GM19351 (cell line): ENCODE measurements at regions not wholly inside any gene's neighbourhood (a gene's known extent, or its start where the extent isn't known, plus 50 kb on each side); places are given as distances from the start of the nearest gene placed in this dataset.
A peak's percentile ranks its signal among the peaks of the same experiment; 100 is the strongest.
"Not testable (repeated sequence)": the region's sequence is repeated elsewhere in the genome, so short reads cannot be mapped to it uniquely, and the experiment has no call there.

Experiments
- ATAC-seq: cut with Tn5 transposase; IDR thresholded peaks from one replicate; pipeline ENCODE4 v1.9.1; 2021; ENCODE audit warnings: mild to moderate bottlenecking, moderate library complexity; ENCODE audit not compliant: unreplicated experiment

DNA sequence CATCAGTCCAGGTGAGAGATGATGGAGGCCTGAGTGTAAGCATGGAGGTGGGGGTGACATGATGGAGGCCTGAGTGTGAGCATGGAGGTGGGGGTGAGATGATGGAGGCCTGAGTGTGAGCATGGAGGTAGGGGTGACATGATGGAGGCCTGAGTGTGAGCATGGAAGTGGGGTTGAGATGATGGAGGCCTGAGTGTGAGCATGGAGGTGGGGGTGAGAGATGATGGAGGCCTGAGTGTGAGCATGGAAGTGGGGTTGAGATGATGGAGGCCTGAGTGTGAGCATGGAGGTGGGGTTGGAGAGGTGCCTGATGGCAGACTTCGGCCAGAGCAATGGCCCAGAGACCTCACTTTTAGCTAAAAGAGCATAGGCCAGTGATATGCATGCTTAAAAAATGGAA lies 269.9 kb upstream of the PLPP4 start:
- not testable (repeated sequence) for ATAC-seq

DNA sequence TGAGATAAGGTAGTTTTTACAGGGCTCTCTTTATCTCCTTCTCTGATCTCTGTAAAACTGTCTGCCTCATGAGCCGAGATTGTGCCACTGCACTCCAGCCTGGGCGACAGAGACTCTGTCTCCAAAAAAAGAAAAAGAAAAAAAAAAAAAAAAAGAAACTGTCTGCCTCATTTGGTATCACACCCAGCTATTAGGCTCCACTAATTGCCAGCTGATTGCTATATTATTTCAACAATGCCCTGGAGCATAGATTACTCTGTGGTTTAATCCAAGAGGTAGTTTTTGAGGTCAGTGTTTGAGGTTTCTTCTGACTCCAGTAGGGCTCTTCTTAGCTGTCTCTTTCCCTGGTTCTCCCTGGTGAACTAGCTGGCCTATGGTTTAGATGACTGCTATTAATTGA lies 268.1 kb upstream of the PLPP4 start:
- ATAC-seq = no peak

DNA sequence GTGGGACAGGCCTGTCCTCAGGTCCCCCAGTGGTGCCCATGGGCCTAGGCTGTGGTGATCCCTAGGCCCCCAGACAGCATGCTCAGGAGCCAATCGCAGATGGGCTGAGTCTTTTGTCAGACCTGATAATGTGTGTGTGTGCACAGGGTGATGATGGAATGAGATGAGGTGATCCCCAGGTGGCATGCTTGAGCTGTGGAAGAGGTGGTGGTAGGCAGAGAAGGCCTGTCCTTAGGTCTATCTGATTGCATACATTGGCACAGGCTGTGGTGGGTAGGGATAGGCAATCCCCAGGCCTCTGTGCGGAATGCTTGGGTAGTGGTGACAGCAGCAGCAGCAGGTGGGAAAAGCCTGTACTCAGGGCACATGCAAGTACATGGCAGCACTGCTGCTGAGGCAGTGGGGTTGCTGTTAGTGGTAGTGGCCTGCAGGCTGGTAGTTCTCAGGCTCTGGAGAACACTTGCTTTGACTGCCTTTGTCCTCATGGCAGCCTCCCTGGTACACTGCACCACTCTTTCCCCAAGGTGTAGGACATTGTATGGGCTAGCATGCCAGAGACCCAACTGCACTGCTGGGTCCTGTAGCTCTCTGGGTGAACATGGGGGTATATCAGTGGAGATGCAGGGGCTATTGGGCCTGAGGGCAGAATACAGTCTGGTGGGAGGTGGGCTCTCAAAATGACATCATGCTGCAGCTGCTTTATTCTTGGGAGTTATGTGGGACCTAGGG lies 260.9 kb upstream of the PLPP4 start:
- ATAC-seq = no peak

DNA sequence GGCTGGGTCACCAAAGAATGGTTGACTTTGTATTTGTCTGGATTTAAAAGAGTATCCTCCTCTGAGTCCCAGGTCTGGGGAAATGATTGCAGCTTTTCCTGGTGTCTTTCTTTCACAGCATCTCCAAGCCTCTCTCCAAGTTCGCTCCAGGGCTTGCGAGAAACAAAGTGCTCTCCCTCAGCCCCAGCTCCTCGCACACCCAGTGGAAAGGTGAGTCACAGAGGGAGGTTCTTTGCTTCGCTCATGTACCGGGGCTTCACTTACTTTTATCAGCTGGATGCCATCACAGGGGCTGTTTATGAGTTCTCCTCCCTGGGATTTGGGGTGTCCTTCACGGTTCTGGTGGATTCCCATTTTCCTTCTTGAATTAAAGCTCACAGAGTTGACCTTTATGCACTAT lies 252.2 kb upstream of the PLPP4 start:
- no peak for ATAC-seq

DNA sequence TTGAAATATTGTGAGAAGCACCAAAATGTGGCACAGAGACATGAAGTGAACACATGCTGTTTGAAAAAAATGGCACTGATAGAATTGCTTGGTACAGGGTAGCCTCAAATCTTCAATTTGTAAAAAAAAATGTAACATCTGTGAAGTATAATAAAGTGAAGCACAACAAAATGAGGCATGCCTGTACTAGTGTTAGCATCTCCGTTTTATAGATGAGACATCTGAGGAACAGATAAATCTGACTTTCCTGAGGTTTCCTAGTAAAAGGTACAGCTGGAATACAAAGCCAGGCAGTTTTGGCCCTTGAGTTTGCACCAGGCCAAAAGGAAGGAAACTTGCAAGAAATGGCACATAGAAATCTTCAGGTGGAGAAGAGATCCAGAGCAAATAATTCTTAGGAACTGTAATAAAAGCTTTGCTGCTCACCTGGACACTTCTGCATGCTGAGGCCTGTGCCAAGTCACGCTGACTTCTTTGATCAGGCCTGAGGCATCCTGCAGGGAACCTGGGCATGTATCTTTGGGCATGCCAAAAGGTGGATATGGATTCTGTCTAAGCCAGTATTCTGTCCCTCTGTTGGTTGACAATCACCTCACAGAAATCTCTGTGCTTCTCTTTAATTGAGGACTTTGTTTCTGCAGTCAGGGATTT lies 251.5 kb upstream of the PLPP4 start:
- ATAC-seq = no peak

DNA sequence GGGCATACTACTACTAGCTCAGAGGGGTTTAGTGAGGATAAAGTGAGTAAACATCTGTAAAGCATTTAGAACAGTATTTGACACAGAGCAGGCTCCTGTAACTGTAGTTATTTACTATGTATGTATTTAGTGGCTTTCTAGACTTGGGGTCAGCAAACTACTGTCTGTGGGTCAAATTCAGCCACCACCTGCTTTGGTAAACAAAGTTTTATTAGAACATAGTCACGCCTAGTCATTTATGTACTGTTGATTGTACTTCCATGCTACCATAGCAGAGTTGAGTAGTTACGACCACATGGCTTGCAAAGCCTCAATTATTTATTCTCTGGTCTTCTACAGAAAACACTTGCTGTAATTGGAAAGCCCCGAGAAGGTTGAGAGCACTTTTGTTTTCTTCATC lies 248.5 kb upstream of the PLPP4 start:
- ATAC-seq = no peak

DNA sequence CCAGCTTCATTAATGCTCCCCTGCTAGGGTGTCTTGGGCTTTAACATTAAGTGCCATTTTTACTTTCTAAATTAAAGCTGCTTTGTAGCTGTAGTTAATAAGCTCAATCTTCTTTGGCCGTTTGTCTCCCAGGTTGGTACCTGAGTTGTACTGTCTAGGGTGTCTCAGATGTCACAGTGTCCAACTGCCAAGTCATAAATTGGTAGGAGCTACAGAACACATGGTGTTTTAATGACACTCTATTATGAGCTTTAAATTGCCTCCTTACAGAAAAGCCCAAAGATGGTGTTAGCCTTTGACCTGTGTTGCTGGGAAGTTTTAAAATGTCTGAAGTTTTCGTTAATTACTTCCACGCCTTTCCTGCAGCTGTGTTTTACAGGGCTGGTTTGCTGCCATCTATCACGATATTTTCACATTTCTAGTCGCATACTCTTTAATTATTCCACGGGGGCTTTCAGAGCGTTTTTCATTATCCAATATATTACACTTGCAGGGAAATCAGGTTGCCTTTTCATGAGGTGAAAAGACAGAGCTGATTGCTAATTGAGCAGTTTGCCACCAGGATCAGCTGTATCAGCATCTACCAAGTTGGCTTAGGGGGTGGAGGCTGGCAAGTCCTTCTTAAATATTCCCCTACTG lies 247.8 kb upstream of the PLPP4 start:
- no peak for ATAC-seq

DNA sequence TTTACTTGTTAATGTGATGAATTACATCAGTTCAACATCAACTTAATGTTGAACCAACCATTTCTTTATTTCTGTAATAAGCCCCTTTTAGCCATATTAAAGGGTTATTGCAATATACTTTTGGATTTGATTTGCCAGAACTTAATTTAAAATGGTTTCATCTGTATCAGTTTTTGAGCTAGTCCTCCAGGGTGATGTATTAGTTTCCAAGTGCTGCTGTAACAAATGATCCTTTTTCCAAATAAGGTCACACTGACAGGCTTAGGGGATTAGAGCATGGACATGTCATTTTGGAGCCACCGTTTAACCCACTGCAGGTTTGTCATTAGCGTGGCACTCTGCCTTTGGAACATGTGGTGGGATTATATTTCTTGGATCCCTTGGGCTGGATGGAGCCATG lies 244.8 kb upstream of the PLPP4 start:
- no peak for ATAC-seq

DNA sequence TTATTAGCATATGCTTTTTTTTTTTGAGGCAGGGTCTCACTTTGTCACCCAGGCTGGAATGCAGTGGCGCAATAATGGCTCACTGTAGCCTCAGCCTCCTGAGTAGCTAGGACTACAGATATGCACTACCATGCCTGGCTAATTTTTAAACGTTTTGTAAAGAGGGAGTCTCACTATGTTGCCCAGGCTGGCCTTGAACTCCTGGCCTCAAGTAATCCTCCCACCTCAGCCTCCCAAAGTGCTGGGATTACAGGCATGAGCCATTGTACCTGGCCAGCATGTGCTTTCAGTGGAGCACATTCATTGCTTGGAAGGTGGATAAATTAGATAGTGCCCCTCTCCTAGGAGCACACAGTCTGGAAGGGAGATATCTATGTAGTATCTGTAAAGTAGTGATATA lies 243.7 kb upstream of the PLPP4 start:
- not testable (repeated sequence) for ATAC-seq

DNA sequence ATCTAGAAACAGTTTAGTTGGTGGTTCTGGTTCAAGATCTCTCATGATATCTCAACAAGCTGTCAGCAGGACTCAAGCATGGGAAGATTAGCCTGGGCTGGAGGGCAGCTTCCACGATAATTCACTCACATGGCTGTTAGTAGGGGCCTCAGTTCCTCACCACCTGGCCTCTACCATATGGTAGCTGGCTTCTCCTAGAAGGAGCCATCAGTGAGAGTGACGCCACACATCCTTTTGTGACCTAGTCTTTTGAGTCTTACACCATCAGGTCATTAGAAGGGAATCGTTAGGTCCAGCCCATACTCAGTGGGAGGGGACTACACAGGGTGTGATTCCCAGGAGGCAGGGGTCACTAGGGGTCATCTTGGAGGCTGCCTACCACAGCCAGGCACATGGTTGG lies 239.3 kb upstream of the PLPP4 start:
- ATAC-seq = no peak

DNA sequence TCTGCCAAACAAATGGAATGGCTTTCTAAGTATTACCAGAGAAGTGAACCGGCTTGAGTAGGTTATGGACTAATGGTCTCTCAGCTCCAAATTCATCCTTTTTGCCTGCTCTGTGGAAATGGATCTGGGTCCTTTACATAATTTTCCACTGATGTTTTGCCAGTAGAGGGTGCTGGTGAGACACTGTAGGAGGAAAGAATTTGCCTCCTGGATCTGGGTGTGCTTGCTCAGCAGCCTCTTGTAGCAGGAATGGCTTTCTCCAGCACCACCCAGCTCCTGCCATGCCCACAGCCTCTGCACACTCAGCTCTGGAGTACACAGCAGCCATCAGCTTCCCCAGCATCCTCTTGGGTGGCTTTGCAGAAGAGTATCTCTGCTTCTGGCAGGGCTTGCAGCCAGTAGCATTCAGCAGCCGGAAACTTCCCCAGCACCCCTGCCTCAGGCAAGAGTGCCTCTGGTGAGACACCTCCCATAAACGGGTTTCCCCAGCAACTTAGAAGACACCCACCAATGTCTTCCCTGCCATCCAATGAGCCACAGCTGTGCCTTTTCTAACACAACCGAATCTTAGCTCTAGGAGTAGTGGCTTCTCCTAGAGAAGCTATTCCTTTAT lies 235.0 kb upstream of the PLPP4 start:
- ATAC-seq = peak; percentile 83

DNA sequence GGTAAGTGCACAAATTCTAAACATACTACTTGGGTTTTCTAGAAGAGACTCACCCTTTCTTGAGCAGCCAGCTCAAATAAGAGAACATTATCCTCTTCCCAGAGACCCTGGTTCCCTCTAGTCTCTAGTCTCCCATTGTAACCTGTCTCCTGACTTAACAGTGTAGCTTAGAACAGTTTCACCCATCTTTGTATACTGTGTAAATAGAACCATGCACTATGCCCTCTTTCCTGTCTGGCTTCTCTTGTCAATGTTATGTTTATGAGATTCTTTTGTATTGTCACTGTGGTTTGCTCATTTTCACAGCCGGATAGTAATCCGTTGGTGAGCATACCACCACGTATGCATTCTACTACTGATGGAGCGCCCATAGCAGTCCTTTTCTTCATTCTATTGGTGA lies 227.4 kb upstream of the PLPP4 start:
- ATAC-seq = no peak

DNA sequence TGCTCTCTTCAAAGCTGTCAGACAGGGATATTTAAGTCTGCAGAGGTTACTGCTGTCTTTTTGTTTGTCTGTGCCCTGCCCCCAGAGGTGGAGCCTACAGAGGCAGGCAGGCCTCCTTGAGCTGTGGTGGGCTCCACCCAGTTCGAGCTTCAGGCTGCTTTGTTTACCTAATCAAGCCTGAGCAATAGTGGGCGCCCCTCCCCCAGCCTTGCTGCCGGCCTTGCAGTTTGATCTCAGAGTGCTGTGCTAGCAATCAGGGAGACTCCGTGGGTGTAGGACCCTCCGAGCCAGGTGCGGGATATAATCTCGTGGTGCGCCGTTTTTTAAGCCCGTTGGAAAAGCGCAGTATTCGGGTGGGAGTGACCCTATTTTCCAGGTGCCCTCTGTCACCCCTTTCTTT lies 217.3 kb upstream of the PLPP4 start:
- not testable (repeated sequence) for ATAC-seq

DNA sequence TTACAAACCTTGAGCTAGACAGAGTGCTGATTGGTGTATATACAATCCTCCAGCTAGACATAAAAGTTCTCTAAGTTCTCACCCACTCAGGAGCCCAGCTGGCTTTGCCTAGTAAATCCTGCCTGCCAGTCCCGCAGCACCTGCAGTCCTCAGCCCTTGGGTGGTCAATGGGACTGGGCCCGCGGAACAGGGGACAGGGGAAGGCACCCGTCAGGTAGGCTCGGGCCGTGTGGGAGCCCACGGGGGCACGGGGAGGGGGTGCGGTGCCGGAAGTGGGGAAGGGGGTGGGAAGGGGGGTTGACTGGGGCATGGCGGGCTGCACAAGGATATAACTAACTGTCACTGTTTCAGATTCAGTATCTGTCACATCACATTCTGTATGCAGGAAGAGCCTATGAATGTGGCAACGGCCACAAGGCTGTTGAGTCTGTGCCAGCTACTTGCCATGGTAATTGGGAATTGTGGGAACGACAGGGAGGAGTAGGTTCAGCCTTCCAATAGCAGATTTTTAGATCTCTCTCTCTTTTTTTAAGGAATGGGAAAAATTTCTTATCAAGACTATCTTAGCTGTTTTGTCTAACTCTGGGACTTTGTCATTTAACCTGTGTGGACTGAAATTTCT lies 205.1 kb upstream of the PLPP4 start:
- ATAC-seq = no peak

DNA sequence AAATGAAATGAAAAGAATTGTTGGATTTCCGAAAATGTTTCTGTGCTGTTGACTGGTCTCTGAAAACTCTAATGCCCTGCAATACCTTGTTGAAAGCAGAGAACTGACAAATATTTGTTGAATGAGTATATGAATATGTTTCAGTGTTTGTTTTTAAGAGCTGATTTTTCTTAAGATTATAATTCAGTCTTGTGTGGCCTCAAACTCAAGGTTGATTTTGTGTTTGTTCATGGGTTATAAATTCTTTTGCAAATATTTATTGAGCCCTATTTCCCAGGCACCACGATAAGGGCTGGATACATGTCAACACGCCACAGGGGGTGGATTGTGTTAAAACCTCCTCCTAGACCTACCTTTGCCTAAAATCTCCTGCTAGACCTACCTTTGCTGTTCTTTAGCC lies 203.9 kb upstream of the PLPP4 start:
- no peak for ATAC-seq

DNA sequence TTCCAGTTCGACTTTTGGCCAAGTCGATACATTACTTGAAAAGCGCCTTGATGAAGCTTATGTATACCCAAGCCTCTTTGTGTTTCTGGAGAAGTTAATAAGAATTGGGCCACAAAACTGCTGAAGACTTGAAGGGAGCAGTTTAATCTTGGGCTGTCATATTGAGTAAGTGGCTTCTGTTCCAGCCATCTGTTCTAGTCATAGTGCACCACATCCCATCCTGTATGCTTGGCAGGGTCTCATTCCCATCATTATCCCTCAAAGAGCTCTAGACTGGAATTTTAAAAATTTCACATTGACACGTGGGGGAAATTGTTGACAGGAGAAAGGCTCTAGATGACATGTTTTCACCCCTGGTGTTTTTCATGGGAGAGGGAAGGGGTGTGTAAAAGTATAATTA lies 196.6 kb upstream of the PLPP4 start:
- ATAC-seq = no peak

DNA sequence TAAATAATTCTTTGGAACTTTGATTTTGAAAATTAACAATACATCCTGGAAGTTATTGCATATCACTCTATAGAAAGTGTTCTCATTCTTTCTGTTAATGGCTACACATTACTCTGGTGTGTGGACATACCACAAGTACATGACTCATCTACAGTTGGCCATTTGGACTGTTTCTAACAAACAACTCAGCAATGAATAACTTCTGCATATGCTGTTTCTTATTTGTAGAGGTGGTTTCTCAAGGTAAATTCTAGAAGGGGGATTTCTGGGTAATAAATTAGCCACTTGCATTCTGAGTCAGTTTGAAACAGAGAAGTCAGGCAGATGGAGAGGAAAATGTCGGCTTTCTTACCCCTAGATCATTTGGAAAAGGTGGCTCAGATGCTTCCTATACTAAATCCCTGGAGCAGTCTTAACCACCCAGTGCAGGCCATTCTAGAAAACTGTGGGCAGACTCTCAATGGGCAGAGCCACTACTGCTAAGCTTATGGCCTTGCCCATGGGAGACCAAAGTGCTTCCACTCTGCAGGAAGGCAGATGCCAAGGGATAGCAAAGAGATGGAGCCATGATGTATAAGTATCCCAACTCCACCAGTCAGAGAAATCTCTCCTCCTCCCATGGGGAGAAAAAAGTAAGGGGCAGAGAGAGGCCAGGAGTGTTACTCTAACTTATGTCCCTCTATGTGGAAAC lies 194.0 kb upstream of the PLPP4 start:
- no peak for ATAC-seq

DNA sequence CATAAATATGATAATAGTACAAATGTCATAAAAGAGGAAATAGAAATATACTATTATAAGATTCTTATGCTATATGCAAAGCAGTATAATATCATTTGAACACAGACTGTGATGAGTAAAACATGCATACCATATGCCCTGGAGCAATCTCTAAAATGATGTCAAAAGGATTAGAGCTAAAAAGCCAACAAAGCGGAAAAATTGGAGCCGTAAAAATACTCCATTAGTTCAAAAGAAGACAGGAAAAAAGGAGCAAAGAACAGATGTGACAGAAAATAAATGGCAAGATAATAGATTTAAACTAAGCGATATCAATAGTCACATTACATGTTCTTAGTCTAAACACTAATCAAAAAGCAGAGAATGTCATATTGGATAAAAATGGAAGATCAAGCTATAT lies 191.0 kb upstream of the PLPP4 start:
- ATAC-seq = no peak

DNA sequence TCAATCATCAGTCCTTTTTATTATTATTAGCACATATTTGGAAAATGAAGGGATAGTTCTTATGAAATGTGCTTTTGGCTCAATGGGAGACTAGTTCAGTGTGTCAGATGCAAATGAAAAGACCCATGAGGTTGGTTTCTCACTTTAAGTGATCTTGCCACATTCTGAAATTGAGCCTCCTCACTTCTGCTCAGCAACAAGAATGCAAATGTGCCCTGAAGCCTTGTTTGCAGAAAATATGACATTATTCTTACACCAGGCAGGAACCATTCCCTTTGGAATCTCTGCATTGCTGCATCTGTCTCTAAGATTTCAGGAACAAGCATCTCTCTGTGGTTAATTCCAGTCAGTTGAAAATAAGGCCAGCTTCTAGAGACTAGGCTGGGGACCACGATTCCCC lies 186.1 kb upstream of the PLPP4 start:
- no peak for ATAC-seq

DNA sequence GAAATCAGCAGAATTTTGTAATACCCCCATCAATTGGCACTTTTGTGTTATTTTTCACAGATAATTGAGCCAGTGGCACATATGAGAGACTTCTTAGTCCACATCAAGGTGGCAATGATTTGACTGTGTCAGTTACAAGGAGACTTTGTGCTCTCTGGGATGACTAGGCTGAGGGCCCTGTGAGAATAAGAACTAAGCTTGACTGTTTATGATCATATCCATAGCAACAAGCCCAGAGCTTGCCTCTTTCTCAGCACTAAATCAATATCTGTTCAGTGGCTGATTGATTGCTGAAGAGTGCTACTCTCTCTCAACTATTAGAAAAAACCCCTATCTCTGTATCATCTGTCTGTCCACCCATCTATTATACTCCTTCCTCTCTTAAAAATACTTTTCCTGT lies 185.3 kb upstream of the PLPP4 start:
- ATAC-seq = no peak

DNA sequence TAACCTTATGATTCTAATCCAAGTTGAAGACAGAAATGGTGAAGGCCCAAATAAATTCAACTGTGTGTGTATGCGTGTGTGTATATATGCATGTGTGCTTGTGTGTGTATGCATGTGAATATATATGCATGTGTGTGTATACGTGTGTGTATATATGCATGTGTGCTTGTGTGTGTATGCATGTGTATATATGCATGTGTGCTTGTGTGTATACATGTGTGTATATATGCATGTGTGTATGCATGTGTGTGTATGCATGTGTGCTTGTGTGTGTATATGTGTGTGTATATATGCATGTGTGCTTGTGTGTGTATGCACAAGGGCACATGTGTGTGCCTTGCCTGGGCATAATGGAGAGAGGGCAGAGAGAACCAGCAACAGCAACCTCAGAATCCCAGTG lies 184.7 kb upstream of the PLPP4 start:
- ATAC-seq = no peak
